ENCODE measurements at regions not wholly inside any gene's neighbourhood (a gene's known extent, or its start where the extent isn't known, plus 50 kb on each side); places are given as distances from the start of the nearest gene placed in this dataset.

DNA sequence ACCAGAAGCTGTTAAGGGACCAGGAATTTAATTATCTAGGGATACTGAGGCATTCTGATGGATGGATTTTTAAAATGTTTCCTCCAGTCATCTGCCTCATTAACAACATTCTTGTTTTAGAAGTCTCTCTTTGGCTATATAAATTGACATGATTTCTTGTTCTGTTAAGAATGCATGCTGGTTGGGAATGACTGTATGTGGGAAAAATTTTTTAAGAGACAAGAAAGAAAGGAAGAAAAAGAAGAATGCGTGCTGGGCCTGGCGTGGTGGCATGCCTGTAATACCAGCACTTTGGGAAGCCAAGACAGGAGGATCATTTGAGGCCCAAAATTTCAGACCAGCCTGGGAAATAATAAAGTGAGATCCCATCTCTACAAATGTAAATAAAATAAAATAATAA lies 203.6 kb downstream of the GJA1 start:
- Histone ChIP-seq H3K79me2 (ENCODE audit: insufficient read depth, low read depth) (no peaks in the 10 kb centered on the region), H3K27ac (no peak overlapping the region), H3K4me2 (no peak overlapping the region), H3K27me3 (ENCODE audit: insufficient read depth, low read depth) (no peaks in the 10 kb centered on the region), H2AFZ (ENCODE audit: low read depth) (no peak overlapping the region), H3K36me3 (ENCODE audit: insufficient read depth) (no peaks in the 10 kb centered on the region), H4K20me1 (ENCODE audit: insufficient read depth) (no peaks in the 10 kb centered on the region), H3K9ac (no peak overlapping the region), H3K4me3 (IDR thresholded peaks at IDR 0.05; ENCODE audit: insufficient read depth, low read depth, low read length) (no peak overlapping the region), H3K4me1 (ENCODE audit: low read depth, poor library complexity, severe bottlenecking) (no peaks in the 10 kb centered on the region)
- TF ChIP-seq, protein P1, sequence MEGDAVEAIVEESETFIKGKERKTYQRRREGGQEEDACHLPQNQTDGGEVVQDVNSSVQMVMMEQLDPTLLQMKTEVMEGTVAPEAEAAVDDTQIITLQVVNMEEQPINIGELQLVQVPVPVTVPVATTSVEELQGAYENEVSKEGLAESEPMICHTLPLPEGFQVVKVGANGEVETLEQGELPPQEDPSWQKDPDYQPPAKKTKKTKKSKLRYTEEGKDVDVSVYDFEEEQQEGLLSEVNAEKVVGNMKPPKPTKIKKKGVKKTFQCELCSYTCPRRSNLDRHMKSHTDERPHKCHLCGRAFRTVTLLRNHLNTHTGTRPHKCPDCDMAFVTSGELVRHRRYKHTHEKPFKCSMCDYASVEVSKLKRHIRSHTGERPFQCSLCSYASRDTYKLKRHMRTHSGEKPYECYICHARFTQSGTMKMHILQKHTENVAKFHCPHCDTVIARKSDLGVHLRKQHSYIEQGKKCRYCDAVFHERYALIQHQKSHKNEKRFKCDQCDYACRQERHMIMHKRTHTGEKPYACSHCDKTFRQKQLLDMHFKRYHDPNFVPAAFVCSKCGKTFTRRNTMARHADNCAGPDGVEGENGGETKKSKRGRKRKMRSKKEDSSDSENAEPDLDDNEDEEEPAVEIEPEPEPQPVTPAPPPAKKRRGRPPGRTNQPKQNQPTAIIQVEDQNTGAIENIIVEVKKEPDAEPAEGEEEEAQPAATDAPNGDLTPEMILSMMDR (conservative IDR thresholded peaks at IDR 0.05; ENCODE audit: low read depth, low read length), result no peak

DNA sequence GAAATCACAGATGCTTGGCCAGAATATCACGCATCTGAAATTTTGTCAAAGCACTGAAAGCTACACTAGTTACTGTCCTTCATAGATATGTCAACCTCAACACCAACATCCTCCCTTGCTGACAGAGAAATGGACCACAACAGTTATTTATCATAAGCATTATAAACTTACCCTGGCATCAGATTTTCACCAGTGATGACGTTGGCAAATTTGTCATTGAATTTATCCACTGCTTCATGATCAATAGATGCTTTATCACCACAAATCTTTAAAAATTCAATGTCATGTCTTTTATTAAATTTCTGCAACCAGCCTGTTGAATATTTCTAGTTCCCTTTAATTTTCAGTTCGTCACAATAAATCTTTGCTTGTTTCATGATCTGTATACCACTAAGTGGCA lies 205.7 kb downstream of the GJA1 start:
- no peaks in the 10 kb centered on the region for H4K20me1 ChIP-seq (ENCODE audit: insufficient read depth)
- no peak overlapping the region for H3K9ac ChIP-seq
- H3K27me3 ChIP-seq (ENCODE audit: insufficient read depth, low read depth), result no peaks in the 10 kb centered on the region
- H3K4me2 ChIP-seq, result no peak overlapping the region
- peaks cover 9% of the 10 kb centered on the region for H3K4me1 ChIP-seq (ENCODE audit: low read depth, poor library complexity, severe bottlenecking)
- TF ChIP-seq, protein P1 (conservative IDR thresholded peaks at IDR 0.05; ENCODE audit: low read depth, low read length), result no peak
- H3K27ac ChIP-seq, result no peak overlapping the region
- no peak overlapping the region for H2AFZ ChIP-seq (ENCODE audit: low read depth)
- H3K79me2 ChIP-seq (ENCODE audit: insufficient read depth, low read depth), result no peaks in the 10 kb centered on the region
- no peaks in the 10 kb centered on the region for H3K36me3 ChIP-seq (ENCODE audit: insufficient read depth)
- H3K4me3 ChIP-seq (IDR thresholded peaks at IDR 0.05; ENCODE audit: insufficient read depth, low read depth, low read length), result no peak overlapping the region

DNA sequence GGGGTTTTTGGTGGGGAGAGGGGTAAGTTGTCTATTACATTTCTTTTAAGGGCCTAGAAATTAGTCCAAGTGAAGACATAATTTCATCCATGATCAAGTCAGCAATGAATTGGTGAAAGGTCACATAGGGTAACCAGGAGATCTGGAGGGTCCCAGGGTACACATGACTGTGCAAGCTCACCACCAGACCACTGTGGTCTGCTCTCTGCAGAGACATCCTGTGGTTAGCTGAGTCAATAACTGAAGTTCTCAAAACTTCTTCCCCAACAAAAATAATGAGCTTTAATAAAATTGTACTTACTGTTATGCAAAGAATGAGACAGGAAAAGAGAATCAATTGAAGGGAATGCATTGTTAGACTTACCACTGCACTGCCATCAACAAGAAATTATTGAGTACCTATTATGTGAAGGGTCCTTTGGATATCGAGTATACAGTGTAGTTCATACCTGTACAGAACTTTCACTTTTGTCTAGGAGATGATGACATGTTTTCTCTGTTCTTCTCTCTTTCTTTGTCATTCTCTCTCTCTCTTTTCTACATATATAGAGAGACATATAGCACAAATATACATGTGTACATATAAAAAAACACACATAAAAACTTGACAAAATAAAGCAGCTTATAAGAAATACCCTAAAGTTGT lies 209.8 kb downstream of the GJA1 start:
- no peak overlapping the region for H3K4me3 ChIP-seq (IDR thresholded peaks at IDR 0.05; ENCODE audit: insufficient read depth, low read depth, low read length)
- no peak overlapping the region for H3K9ac ChIP-seq
- H3K4me2 ChIP-seq, result no peak overlapping the region
- H3K27me3 ChIP-seq (ENCODE audit: insufficient read depth, low read depth), result no peaks in the 10 kb centered on the region
- TF ChIP-seq, protein P1 (conservative IDR thresholded peaks at IDR 0.05; ENCODE audit: low read depth, low read length), result no peak
- no peak overlapping the region for H3K27ac ChIP-seq
- H4K20me1 ChIP-seq (ENCODE audit: insufficient read depth), result no peaks in the 10 kb centered on the region
- H3K4me1 ChIP-seq (ENCODE audit: low read depth, poor library complexity, severe bottlenecking), result peaks cover 31% of the 10 kb centered on the region
- H3K36me3 ChIP-seq (ENCODE audit: insufficient read depth), result no peaks in the 10 kb centered on the region
- H3K79me2 ChIP-seq (ENCODE audit: insufficient read depth, low read depth), result no peaks in the 10 kb centered on the region
- H2AFZ ChIP-seq (ENCODE audit: low read depth), result no peak overlapping the region

DNA sequence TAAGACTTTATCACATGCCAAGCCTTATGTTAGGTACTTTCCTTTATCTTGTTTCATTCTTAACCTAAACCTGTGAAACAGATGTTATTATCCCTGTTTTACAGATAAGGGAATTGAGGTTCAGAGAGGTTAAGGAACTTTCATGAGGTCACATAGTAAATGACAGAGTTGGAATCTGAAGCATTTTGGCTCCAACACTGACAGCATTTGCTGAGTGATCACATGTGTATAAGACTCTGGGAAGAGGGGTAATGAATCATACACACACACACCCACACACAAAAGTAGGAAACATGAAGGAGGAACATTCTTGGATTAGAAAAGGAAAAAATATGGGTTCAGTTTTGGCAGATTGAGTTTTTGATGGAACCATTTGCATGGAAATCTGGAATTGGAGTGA lies 212.5 kb downstream of the GJA1 start:
- TF ChIP-seq, protein P1 (conservative IDR thresholded peaks at IDR 0.05; ENCODE audit: low read depth, low read length), result no peak
- H4K20me1 ChIP-seq (ENCODE audit: insufficient read depth), result no peaks in the 10 kb centered on the region
- peaks cover 33% of the 10 kb centered on the region for H3K4me1 ChIP-seq (ENCODE audit: low read depth, poor library complexity, severe bottlenecking)
- H3K9ac ChIP-seq, result no peak overlapping the region
- no peaks in the 10 kb centered on the region for H3K36me3 ChIP-seq (ENCODE audit: insufficient read depth)
- no peak overlapping the region for H3K4me3 ChIP-seq (IDR thresholded peaks at IDR 0.05; ENCODE audit: insufficient read depth, low read depth, low read length)
- H2AFZ ChIP-seq (ENCODE audit: low read depth), result no peak overlapping the region
- no peaks in the 10 kb centered on the region for H3K79me2 ChIP-seq (ENCODE audit: insufficient read depth, low read depth)
- no peaks in the 10 kb centered on the region for H3K27me3 ChIP-seq (ENCODE audit: insufficient read depth, low read depth)
- H3K4me2 ChIP-seq, result no peak overlapping the region
- no peak overlapping the region for H3K27ac ChIP-seq
